ENCODE measurements at regions not wholly inside any gene's neighbourhood (a gene's known extent, or its start where the extent isn't known, plus 50 kb on each side); places are given as distances from the start of the nearest gene placed in this dataset.
A peak's percentile ranks its signal among the peaks of the same experiment; 100 is the strongest.
"Not testable (repeated sequence)": the region's sequence is repeated elsewhere in the genome, so short reads cannot be mapped to it uniquely, and the experiment has no call there.

- no peak for DNase-seq (ENCODE audit: low read depth in 2 of 2, low spot score in 1 of 2)
These were observed 89.2 kb upstream of the SLC6A11 start for GRCh38 chr3:10726787-10727186.

DNA sequence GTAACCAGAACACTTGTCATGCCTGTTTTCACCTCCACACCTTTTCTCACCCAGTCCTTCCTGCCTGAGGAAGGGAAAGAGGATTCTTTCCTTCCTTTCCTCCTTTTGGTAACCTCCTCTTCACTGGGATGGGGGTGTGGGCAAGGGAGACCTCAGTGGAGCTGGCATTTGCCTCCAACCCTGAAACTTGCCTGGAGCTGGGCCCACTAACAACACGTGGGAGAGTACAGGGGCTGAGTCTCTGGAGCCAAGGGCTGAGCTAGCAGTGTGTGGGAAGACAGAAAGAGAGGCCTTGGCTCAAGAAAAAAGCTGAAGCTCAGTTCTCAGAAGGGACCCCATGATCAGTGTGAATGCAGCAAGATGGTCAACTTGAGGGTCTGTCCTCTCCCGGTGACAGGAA lies 86.6 kb upstream of the SLC6A11 start:
- DNase-seq (ENCODE audit: low read depth in 2 of 2, low spot score in 1 of 2): no peak

DNA sequence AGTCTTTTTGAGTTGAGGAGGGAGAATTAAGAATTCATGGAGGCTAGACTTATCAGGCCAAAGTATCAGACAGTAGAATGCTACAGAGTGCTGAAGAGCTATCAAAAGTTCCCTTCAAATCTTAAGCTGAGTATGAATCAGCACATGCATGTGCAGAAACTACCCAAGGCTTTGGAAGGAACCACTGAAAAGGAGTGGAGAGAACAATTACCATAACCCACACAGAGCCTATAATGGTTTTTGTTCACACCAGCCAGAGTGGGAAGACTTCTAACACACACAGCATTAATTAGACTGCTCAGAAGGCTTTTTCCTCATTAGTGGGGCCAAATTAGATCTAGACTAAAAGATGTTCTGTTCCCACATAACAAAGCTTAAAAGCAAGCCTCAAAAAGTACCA lies 83.7 kb upstream of the SLC6A11 start:
- no peak for DNase-seq (ENCODE audit: low read depth in 2 of 2, low spot score in 1 of 2)

- DNase-seq (ENCODE audit: low read depth in 2 of 2, low spot score in 1 of 2): no peak
These were observed 82.7 kb upstream of the SLC6A11 start for GRCh38 chr3:10733297-10733696.

DNA sequence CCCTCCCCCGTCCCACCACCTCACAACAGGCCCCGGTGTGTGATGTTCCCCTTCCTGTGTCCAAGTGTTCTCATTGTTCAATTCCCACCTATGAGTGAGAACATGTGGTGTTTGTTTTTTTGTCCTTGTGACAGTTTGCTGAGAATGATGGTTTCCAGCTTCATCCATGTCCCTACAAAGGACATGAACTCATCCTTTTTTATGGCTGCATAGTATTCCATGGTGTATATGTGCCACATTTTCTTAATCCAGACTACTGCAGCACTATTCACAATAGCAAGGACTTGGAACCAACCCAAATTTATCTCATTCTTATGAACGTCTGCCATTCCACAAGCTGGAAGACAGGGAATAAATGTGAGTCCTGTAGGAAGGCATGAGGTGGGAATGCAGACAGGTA lies 79.6 kb upstream of the SLC6A11 start:
- DNase-seq (ENCODE audit: low read depth in 2 of 2, low spot score in 1 of 2): not testable (repeated sequence)

DNA sequence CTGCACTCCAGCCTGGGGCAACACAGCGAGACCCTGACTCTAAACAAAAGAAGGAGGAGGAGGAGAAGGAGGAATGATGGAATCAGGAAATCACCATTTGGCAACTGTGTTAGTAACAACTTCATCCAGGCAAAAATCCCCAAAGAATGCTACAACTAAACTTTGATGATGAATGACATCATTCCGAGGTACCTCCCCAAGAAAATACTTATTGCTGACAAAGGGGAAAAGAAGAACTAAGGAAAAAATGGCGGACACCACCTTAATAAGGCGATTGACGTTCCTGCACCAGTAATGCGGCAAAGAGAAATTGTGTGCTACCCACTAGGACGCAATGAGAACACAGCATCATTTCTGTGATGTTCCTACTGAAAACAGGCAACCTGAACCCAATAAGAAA lies 78.2 kb upstream of the SLC6A11 start:
- no peak for DNase-seq (ENCODE audit: low read depth in 2 of 2, low spot score in 1 of 2)

DNA sequence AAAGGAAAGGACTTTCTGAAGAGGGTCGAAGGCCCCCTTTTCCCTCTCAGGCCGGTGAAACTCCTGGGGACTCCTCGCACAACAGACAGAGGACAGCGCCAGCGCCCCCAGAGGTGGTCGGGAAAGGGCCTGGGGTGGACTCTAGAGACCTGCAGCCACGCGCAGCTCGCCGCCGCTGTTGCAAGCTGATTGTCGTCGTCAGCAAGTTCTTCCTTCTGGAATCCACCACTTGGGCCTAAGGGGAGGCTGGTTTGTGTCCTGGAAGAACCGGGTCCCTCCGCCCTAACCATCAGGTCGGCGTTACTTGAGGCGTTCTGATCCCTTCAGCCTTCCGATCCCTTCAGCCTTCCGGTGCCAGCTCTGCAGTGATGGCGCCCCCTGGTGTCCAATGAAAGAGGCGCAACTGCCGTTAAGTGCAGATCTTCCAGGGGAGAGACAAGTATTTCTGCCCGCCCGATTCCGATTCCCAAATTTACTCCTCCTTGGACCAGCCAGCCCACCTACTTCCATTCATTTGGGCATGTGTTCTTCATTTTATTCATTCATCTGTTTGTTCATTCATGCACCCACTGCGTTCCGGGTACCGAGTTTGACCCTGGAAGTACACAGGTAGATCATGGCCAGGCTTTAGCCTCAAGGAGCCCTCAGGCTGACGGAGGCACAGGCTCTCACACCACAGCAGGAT lies 77.2 kb upstream of the SLC6A11 start:
- peak; percentile 44 to 64 for DNase-seq (ENCODE audit: low read depth in 2 of 2, low spot score in 1 of 2)

DNA sequence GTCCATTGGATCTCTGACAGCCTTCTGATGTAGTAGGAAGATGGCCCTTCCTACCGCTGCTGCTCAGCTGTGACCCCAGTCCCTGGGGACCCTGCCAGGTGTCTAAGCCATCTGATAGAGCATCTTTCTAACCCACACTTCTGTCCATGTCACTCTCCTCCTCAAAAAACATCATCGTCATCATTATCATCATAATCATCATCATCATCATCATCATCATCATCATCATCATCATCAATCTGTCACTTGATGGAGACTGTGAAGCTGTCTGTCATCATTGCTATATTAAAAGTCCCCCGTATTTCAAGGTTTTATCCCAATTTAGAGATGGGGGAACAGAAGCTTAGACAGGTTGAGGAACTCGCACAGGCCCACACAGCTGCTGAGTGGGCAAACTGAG lies 75.1 kb upstream of the SLC6A11 start:
- no peak for DNase-seq (ENCODE audit: low read depth in 2 of 2, low spot score in 1 of 2)

GRCh38 chr3:10741891-10742671 lies 73.9 kb upstream of the SLC6A11 start:
- DNase-seq (ENCODE audit: low read depth in 2 of 2, low spot score in 1 of 2): no peak

GRCh38 chr3:10743366-10744097 lies 72.5 kb upstream of the SLC6A11 start:
- no peak for DNase-seq (ENCODE audit: low read depth in 2 of 2, low spot score in 1 of 2)

DNA sequence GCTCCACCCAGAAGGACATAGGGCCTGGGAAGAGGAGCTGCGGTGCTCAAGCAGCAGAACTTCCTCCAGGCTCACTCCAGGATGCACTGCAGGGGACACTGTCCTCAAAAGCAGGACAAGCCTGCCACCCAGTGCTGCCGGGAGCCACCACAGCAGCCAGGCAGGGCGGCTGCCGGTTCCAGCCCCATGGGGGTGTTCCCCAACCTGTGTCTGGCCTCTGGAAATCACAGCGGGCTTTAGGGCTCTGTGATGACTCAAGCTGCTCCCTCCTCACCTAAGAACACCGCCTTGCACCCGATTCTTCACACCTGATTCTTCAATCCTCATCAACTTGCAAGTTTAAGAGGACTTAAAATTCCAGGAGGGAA lies 71.9 kb upstream of the SLC6A11 start:
- DNase-seq (ENCODE audit: low read depth in 2 of 2, low spot score in 1 of 2): no peak

DNA sequence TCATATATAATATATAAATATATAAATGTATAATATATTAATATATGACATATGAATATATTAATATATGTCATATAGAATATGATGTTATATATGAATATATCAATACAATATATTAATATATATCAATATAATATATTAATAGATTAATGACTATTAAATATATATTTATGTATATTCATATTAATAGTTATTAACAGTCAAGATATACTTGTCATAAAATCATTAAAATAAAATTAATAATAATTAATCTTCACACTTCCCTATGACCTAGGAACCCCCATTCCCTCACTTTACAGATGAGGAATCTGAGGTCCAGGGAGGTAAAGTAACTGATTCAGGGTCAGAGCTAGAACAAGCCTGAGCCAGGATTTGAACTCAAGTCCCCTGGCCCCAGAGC lies 70.6 kb upstream of the SLC6A11 start:
- DNase-seq (ENCODE audit: low read depth in 2 of 2, low spot score in 1 of 2): no peak

DNA sequence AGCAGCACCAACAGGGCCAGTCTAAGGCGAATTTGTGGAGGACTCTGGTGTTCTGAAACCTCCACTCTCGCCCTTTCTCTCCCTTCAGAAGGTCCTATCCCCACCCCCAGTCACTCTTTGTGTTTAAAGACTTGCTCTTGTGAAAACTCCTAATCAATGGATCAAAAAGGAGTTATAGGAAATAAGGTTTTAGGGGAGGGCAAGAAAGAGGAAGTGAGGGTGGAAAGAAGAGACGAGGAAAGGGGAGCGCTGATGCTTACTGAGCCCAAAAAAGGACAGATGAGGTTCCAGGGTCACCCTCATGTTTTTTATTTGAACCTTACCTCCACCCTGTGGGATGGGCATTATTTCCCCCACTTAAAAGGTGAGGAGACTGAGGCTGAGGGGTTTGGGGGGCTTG lies 70.0 kb upstream of the SLC6A11 start:
- no peak for DNase-seq (ENCODE audit: low read depth in 2 of 2, low spot score in 1 of 2)

DNA sequence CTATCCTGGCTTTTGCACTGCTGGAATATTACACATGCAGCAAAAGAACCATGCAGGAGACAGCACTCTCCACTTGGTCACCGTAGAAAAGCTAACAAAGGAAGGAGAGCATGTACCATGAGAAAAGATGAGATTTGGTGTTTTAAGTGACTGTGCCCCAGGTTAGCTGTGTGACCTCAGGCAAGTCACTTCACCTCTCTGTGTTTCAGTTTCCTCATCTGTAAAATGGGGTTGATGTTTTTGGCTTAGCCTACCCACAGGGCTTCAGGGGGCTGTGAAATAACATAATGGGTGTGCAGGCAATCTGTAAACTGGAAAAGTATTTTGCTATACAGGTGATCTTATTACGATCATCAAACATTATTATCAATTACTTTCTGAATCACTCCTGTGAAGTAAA lies 69.3 kb upstream of the SLC6A11 start:
- DNase-seq (ENCODE audit: low read depth in 2 of 2, low spot score in 1 of 2): no peak

GRCh38 chr3:10747341-10747740 lies 68.7 kb upstream of the SLC6A11 start:
- DNase-seq (ENCODE audit: low read depth in 2 of 2, low spot score in 1 of 2): no peak

DNA sequence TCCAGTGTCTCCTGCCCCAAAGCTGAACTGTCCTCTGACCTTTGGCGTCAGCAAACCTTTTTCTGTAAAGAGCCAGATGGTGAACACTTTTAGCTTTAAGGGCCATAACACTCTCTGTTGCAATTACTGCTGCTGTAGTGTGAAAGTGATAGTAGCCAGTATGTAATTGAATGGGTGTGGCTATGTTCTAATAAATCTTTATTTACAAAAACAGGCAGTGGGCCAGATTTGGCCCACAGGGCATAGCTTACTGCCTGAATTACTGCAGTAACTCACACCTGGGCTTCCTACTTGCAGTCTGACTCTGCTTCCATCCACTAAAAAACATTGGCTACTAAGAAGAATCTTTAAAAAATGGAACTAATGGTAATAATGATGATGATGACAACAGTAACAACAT lies 68.0 kb upstream of the SLC6A11 start:
- DNase-seq (ENCODE audit: low read depth in 2 of 2, low spot score in 1 of 2): no peak

GRCh38 chr3:10753964-10754363 lies 62.1 kb upstream of the SLC6A11 start:
- no peak for DNase-seq (ENCODE audit: low read depth in 2 of 2, low spot score in 1 of 2)

GRCh38 chr3:10756546-10756945 lies 59.5 kb upstream of the SLC6A11 start:
- no peak for DNase-seq (ENCODE audit: low read depth in 2 of 2, low spot score in 1 of 2)

DNA sequence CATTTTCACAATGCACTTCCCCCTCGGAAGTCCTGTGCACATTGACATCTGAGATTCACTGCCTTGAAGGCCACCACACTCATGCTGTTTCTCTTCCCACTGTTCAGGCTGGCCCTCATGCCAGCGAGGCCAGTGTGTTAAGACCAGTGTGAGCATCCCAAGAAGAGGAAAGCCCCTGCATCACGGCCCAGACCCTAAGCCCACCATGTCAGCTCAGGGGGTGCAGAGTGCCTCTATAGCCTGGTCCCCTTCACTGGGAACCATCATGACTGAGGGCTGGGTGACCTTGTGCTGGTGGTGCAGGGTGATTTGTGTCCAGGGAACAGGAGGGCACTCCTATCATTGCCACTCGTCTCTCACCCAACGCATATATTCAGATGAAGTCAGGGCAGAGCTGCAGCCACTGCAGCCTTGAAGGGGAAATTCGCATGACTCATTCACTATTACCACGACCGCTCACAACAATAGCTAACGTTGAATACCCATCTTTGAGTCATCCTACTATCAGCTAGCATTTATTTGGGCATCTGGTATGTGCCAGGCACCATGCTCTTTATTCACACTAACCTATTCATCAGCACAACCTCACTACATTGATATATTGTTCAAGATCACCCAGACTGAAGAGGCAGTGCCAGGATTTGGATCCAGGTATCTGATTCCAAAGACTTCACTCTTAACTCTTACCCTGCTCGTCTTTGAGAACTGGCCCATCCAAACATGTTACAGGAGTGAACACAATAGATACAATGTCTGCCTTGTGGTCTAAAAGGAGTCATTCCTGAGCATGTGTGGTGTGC lies 58.8 kb upstream of the SLC6A11 start:
- DNase-seq (ENCODE audit: low read depth in 2 of 2, low spot score in 1 of 2): no peak

DNA sequence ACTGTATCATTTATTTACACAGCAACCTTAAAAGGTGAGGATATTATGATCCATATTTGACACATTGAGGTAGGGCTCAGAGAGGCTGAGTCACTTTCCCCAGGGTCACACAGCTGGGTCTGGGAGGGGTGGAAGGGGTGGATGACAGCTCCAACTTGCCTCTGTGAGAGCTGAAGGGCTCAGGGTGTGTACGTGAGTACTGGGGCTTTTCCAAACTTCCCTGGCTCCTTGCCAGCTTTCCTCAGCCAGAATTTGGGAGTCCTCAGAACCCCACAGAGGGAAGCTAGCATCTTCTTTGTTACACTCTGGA lies 58.3 kb upstream of the SLC6A11 start:
- DNase-seq (ENCODE audit: low read depth in 2 of 2, low spot score in 1 of 2): no peak

DNA sequence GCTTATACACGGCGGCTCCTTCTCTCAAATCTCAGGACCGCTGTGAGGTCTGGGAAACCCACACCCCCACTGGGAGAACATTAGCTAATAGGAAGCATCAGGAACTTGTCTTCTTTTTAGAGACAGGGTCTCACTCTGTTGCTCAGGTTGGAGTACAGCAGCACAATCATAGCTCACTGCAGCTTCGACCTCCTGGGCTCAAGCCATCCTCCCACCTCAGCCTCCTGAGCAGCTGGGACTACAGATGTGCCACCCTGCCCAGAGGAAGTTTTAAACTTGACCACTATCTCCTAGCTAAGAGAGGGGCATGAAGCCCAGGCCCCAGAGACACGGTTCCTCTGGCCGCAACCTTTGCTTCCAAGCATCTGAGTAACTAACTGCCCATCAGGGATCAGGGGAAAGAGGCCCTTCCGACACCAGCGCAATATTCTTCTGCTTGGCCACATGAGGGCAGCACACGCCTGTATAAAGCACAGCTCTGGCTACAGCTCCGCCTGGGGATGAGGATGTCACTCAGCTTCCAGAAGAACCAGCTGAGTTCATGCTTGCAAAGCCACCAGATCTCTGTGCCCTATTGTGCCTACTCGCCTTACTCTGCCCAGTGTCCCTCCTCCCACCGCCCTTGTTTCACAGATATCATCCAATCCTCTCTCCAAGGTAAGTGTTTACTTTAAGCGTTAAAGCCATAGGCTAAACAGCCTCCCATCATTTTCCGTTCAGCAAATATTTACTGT lies 57.6 kb upstream of the SLC6A11 start:
- DNase-seq (ENCODE audit: low read depth in 2 of 2, low spot score in 1 of 2): no peak
